Astrocyte (in vitro differentiated cells and primary cell): ENCODE measurements at regions not wholly inside any gene's neighbourhood (a gene's known extent, or its start where the extent isn't known, plus 50 kb on each side); places are given as distances from the start of the nearest gene placed in this dataset.

Experiments
- DNase-seq: peaks from one replicate; pipeline ENCODE4 v3.0.0-alpha.2; 2010; ENCODE audit warnings: low read depth
- FAIRE-seq: peaks from 2 replicates; lab custom pipeline; 2011; peaks lifted over from hg19 to GRCh38; lab: Jason Lieb, UNC
- H2AFZ ChIP-seq: 2 replicates; pipeline ENCODE4 v1.6.0; 2012; ENCODE audit warnings: low read depth, low read length, inconsistent platforms
- H3K27ac ChIP-seq: 2 replicates; pipeline ENCODE4 v1.5.1; 2011; ENCODE audit warnings: low read depth, low read length, inconsistent platforms
- H3K27me3 ChIP-seq: 2 replicates; pipeline ENCODE4 v1.6.0; 2011; ENCODE audit warnings: low read length, inconsistent platforms; ENCODE audit not compliant: insufficient read depth
- H3K36me3 ChIP-seq: 2 replicates; pipeline ENCODE4 v1.5.1; 2011; ENCODE audit warnings: low read length, inconsistent platforms; ENCODE audit not compliant: insufficient read depth
- H3K4me1 ChIP-seq: 2 replicates; pipeline ENCODE4 v1.5.1; 2011; ENCODE audit warnings: low read length, inconsistent platforms; ENCODE audit not compliant: insufficient read depth
- H3K4me2 ChIP-seq: 2 replicates; pipeline ENCODE4 v1.6.0; 2012; ENCODE audit warnings: low read length, inconsistent platforms
- H3K4me3 ChIP-seq: 2 replicates; pipeline ENCODE4 v1.5.1; 2011; ENCODE audit warnings: low read depth, mild to moderate bottlenecking, low read length, inconsistent platforms; ENCODE audit not compliant: insufficient read depth
- H3K79me2 ChIP-seq: 2 replicates; pipeline ENCODE4 v1.6.0; 2012; ENCODE audit warnings: mild to moderate bottlenecking, low read length, inconsistent platforms; ENCODE audit not compliant: insufficient read depth
- H3K9ac ChIP-seq: 2 replicates; pipeline ENCODE4 v1.6.0; 2012; ENCODE audit warnings: mild to moderate bottlenecking, low read length, inconsistent platforms
- H3K9me3 ChIP-seq: 2 replicates; pipeline ENCODE4 v1.5.1; 2012; ENCODE audit warnings: low read depth, mild to moderate bottlenecking, low read length, inconsistent platforms; ENCODE audit not compliant: insufficient read depth
- H4K20me1 ChIP-seq: 2 replicates; pipeline ENCODE4 v1.6.0; 2012; ENCODE audit warnings: low read length, inconsistent platforms; ENCODE audit not compliant: insufficient read depth
- H3K27ac Mint-ChIP-seq: one replicate; pipeline ENCODE4 v1.8.0; 2021; ENCODE audit warnings: mild to moderate bottlenecking, mixed read lengths; ENCODE audit not compliant: unreplicated experiment
- H3K27me3 Mint-ChIP-seq: one replicate; pipeline ENCODE4 v1.8.0; 2021; ENCODE audit warnings: low read depth, mixed read lengths; ENCODE audit not compliant: unreplicated experiment
- H3K36me3 Mint-ChIP-seq: one replicate; pipeline ENCODE4 v1.8.0; 2021; ENCODE audit warnings: low read depth, mixed read lengths; ENCODE audit not compliant: unreplicated experiment
- H3K4me1 Mint-ChIP-seq: one replicate; pipeline ENCODE4 v1.8.0; 2021; ENCODE audit warnings: low read depth, mixed read lengths; ENCODE audit not compliant: unreplicated experiment
- H3K4me3 Mint-ChIP-seq: one replicate; pipeline ENCODE4 v1.8.0; 2021; ENCODE audit warnings: mild to moderate bottlenecking, moderate library complexity, mixed read lengths; ENCODE audit not compliant: unreplicated experiment
- H3K9me3 Mint-ChIP-seq: one replicate; pipeline ENCODE4 v1.8.0; 2021; ENCODE audit warnings: mild to moderate bottlenecking, mixed read lengths; ENCODE audit not compliant: unreplicated experiment
- CTCF ChIP-seq: IDR thresholded peaks from 2 replicates; pipeline ENCODE4 v1.5.1; 2011; ENCODE audit warnings: low read depth, mild to moderate bottlenecking, inconsistent platforms, low read length, moderate library complexity; ENCODE audit not compliant: insufficient read depth
- EZH2 ChIP-seq: IDR thresholded peaks from 2 replicates; pipeline ENCODE4 v1.6.1; 2012; ENCODE audit warnings: mild to moderate bottlenecking, low read length, inconsistent platforms; ENCODE audit not compliant: insufficient read depth

- Histone ChIP-seq H3K9ac (no peak overlapping the region), H2AFZ (no peak overlapping the region), H3K4me2 (no peak overlapping the region), H3K79me2 (no peaks in the 10 kb centered on the region), H3K27ac (no peak overlapping the region), H3K4me1 (peaks cover 3% of the 10 kb centered on the region), H3K9me3 (no peaks in the 10 kb centered on the region), H3K36me3 (no peaks in the 10 kb centered on the region), H3K27me3 (no peaks in the 10 kb centered on the region), H4K20me1 (no peaks in the 10 kb centered on the region), H3K4me3 (no peak overlapping the region)
- no peak overlapping the region for H3K27ac Mint-ChIP-seq
- no peaks in the 10 kb centered on the region for H3K36me3 Mint-ChIP-seq
- H3K4me1 Mint-ChIP-seq: peaks cover 1% of the 10 kb centered on the region
- no peak for DNase-seq
- TF ChIP-seq EZH2 (no peak), CTCF (no peak)
- H3K9me3 Mint-ChIP-seq: peaks cover 1% of the 10 kb centered on the region
- no peak overlapping the region for H3K4me3 Mint-ChIP-seq
- no peak for FAIRE-seq
- peaks cover 16% of the 10 kb centered on the region for H3K27me3 Mint-ChIP-seq
Observed at GRCh38 chr15:31230630-31231485, 95.8 kb upstream of the KLF13 start.

- H3K27me3 ChIP-seq: no peaks in the 10 kb centered on the region
- no peak overlapping the region for H2AFZ ChIP-seq
- Mint-ChIP-seq H3K27me3 (peaks cover 10% of the 10 kb centered on the region), H3K4me3 (no peak overlapping the region), H3K27ac (no peak overlapping the region), H3K4me1 (peaks cover 12% of the 10 kb centered on the region), H3K36me3 (no peaks in the 10 kb centered on the region), H3K9me3 (peaks cover 1% of the 10 kb centered on the region)
- H3K36me3 ChIP-seq: no peaks in the 10 kb centered on the region
- no peak overlapping the region for H3K4me3 ChIP-seq
- no peak for TF ChIP-seq CTCF
- DNase-seq (no peak), FAIRE-seq (no peak)
- H3K9me3 ChIP-seq: no peaks in the 10 kb centered on the region
- no peak overlapping the region for H3K4me2 ChIP-seq
- H3K27ac ChIP-seq: no peak overlapping the region
- H3K9ac ChIP-seq: no peak overlapping the region
- H4K20me1 ChIP-seq: no peaks in the 10 kb centered on the region
- H3K4me1 ChIP-seq: peaks cover 19% of the 10 kb centered on the region
- H3K79me2 ChIP-seq: no peaks in the 10 kb centered on the region
Observed at GRCh38 chr15:31234815-31235214, 91.8 kb upstream of the KLF13 start.
